ENCODE measurements at regions not wholly inside any gene's neighbourhood (a gene's known extent, or its start where the extent isn't known, plus 50 kb on each side); places are given as distances from the start of the nearest gene placed in this dataset.

DNA sequence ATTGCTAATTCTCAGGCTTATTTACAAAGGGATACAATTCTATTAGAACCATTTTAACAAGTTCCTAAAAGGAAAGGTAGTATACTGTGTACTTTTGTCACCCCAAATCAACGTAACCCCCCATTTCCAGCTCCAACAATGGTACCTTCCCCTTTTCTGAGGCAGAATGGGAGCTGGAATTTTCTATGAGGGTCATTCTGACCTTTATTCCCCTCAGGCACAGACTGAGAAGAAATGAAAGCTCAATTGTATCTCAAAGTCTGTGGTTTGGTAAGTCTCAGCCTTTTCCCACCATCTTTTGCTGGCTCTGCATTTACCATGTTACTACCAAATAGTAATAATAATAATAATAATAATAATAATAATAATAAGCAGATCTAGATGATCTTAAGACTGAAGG lies 571.0 kb downstream of the RNF144B start:
- TF ChIP-seq, protein P1, sequence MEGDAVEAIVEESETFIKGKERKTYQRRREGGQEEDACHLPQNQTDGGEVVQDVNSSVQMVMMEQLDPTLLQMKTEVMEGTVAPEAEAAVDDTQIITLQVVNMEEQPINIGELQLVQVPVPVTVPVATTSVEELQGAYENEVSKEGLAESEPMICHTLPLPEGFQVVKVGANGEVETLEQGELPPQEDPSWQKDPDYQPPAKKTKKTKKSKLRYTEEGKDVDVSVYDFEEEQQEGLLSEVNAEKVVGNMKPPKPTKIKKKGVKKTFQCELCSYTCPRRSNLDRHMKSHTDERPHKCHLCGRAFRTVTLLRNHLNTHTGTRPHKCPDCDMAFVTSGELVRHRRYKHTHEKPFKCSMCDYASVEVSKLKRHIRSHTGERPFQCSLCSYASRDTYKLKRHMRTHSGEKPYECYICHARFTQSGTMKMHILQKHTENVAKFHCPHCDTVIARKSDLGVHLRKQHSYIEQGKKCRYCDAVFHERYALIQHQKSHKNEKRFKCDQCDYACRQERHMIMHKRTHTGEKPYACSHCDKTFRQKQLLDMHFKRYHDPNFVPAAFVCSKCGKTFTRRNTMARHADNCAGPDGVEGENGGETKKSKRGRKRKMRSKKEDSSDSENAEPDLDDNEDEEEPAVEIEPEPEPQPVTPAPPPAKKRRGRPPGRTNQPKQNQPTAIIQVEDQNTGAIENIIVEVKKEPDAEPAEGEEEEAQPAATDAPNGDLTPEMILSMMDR (IDR thresholded peaks at IDR 0.05), result no peak
- TF ChIP-seq EP300 (IDR thresholded peaks at IDR 0.05), result no peak
- TF ChIP-seq POLR2A (IDR thresholded peaks at IDR 0.05), result no peak
- no peak for TF ChIP-seq POLR2AphosphoS5 (IDR thresholded peaks at IDR 0.05)
- Histone ChIP-seq H3K27ac (no peak overlapping the region), H3K27me3 (no peaks in the 10 kb centered on the region), H3K4me1 (no peaks in the 10 kb centered on the region), H3K9me3 (no peaks in the 10 kb centered on the region), H3K36me3 (no peaks in the 10 kb centered on the region), H3K4me3 (no peak overlapping the region)
- 85 to 100% (median 91%) methylated on average over 1 of the region's 1 CpG for WGBS, 5 donors
- intact Hi-C loops (cut with DNase I; ENCODE audit: low total_unique reads), result no loop called here
- DNase-seq, result no peak

DNA sequence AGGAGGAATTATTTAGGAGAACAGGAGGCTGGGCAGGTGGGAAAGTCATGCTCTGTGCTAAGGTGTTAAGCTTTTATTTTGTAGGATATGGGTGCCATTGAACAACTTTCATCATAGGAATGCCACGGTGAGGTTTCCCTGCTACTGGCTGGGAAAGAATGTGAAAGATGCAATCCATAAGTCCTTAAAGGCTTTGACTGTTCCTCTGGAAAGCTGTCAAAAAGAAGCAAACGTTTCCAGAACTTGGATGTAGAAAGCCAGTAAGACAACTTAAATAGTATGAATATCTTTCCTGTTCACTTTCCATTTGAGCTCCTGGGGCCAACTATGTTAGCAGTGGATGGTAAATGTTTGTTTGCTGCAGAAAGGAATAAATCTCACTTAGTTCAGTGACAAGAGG lies 574.4 kb downstream of the RNF144B start:
- TF ChIP-seq EP300 (IDR thresholded peaks at IDR 0.05) (no peak), POLR2AphosphoS5 (IDR thresholded peaks at IDR 0.05) (no peak), POLR2A (IDR thresholded peaks at IDR 0.05) (no peak)
- TF ChIP-seq, protein P1 (IDR thresholded peaks at IDR 0.05), result no peak
- WGBS, 5 donors, result 23 to 55% (median 48%) methylated on average over 2 of the region's 2 CpGs
- H3K27ac ChIP-seq, result no peak overlapping the region

DNA sequence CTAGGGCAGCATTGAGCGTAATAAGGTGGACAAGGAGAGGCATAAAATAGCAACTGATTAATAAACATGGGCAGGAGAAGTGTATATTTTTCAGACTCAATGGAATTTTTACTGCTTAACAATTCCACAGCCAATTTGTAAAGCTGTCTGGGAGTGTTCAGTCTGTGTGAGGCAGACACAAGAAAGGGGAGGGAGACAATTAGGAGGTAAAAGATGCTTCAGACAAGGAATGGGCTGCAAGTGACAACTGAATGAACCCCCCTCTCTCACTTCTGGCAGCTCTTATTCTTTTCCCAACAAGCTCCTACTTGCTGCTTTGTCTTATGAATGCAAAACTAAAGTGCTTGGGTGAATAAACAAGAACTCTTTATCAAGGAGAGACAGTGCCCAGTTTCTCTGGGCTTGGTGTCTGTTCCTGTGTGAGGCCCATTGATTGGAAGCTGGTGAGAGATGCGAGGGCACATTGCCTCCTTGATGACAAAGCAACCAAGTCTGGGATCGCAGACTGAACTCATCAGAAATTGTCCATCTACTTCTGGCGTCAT lies 575.3 kb downstream of the RNF144B start:
- Histone ChIP-seq H3K4me3 (no peak overlapping the region), H3K36me3 (no peaks in the 10 kb centered on the region), H3K9me3 (no peaks in the 10 kb centered on the region), H3K4me1 (no peaks in the 10 kb centered on the region), H3K27me3 (no peaks in the 10 kb centered on the region), H3K27ac (no peak overlapping the region)
- DNase-seq, result no peak
- intact Hi-C loops (cut with DNase I; ENCODE audit: low total_unique reads), result no loop called here
- WGBS, 5 donors, result 77 to 88% (median 78%) methylated on average over 4 of the region's 4 CpGs
- no peak for TF ChIP-seq POLR2AphosphoS5 (IDR thresholded peaks at IDR 0.05)
- TF ChIP-seq, protein P1 (IDR thresholded peaks at IDR 0.05), result no peak

More for the DNA sequence above, 574.4 kb downstream of the RNF144B start:
- no peaks in the 10 kb centered on the region for H3K27me3 ChIP-seq
- no peaks in the 10 kb centered on the region for H3K4me1 ChIP-seq
- no peak for DNase-seq
- no peaks in the 10 kb centered on the region for H3K9me3 ChIP-seq
- no peak overlapping the region for H3K4me3 ChIP-seq
- intact Hi-C loops (cut with DNase I; ENCODE audit: low total_unique reads), result no loop called here
- no peaks in the 10 kb centered on the region for H3K36me3 ChIP-seq

DNA sequence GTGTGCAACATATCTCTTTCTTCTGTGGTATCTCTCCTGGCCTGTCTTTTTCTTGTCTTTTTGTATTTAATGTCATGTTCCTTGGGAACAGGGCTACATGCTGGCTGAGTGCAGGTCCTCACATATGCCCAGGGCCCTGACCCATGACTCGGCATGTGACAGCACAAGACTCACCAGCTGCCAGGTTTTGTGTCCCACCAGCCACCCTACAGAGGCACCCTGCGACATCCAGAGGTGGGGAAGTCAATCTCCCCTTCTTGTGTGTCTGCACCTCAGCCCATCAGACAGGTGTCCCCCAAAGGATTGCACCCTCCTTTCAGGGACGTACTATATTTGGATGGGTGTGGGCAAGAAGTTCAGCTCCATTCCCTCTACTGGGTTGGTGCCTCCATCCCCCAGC lies 576.3 kb downstream of the RNF144B start:
- WGBS, 5 donors, result 92 to 100% (median 93%) methylated on average over 3 of the region's 3 CpGs
- no peak for DNase-seq
- no peak overlapping the region for H3K27ac ChIP-seq
- TF ChIP-seq POLR2A (IDR thresholded peaks at IDR 0.05) (no peak), POLR2AphosphoS5 (IDR thresholded peaks at IDR 0.05) (no peak), EP300 (IDR thresholded peaks at IDR 0.05) (no peak)
- TF ChIP-seq, protein P1 (IDR thresholded peaks at IDR 0.05), result no peak
- no peaks in the 10 kb centered on the region for H3K36me3 ChIP-seq
- intact Hi-C loops (cut with DNase I; ENCODE audit: low total_unique reads), result no loop called here
- no peaks in the 10 kb centered on the region for H3K4me1 ChIP-seq
- no peaks in the 10 kb centered on the region for H3K9me3 ChIP-seq
- H3K27me3 ChIP-seq, result no peaks in the 10 kb centered on the region
- no peak overlapping the region for H3K4me3 ChIP-seq
